ENCODE measurements at regions not wholly inside any gene's neighbourhood (a gene's known extent, or its start where the extent isn't known, plus 50 kb on each side); places are given as distances from the start of the nearest gene placed in this dataset.

- no peak overlapping the region for H3K27ac ChIP-seq
- no peak for DNase-seq
- H3K4me1 ChIP-seq: peaks cover 0 to 16% (median 0%) of the 10 kb centered on the region in 9 donors
- ATAC-seq: no peak
- no peak overlapping the region for H3K4me3 ChIP-seq
- H3K9me3 ChIP-seq: no peaks in the 10 kb centered on the region
- intact Hi-C loops (cut with DNase I): no loop called here
- TF ChIP-seq CTCF (IDR thresholded peaks at IDR 0.05): no peak
- H3K27me3 ChIP-seq: peaks cover 0 to 42% (median 13%) of the 10 kb centered on the region in 7 donors
- WGBS, 2 donors: 48 to 53% methylated on average over 14 of the region's 14 CpGs
- H3K36me3 ChIP-seq: no peaks in the 10 kb centered on the region
These were observed 52.5 kb downstream of the KCNF1 start for GRCh38 chr2:10964052-10964790.

GRCh38 chr2:10965241-10965843 is 53.6 kb downstream of the KCNF1 start:
- Histone ChIP-seq H3K4me1 (peaks cover 0 to 16% (median 0%) of the 10 kb centered on the region in 9 donors), H3K27me3 (peaks cover 0 to 44% (median 13%) of the 10 kb centered on the region in 7 donors), H3K36me3 (no peaks in the 10 kb centered on the region), H3K9me3 (no peaks in the 10 kb centered on the region), H3K27ac (no peak overlapping the region), H3K4me3 (no peak overlapping the region)
- no peak for DNase-seq
- TF ChIP-seq CTCF (IDR thresholded peaks at IDR 0.05): no peak
- intact Hi-C loops (cut with DNase I): no loop called here
- ATAC-seq: no peak
- 93 to 97% methylated on average over 19 of the region's 19 CpGs for WGBS, 2 donors

- Histone ChIP-seq H3K27ac (no peak overlapping the region), H3K4me1 (peaks cover 0 to 16% (median 0%) of the 10 kb centered on the region in 9 donors), H3K36me3 (no peaks in the 10 kb centered on the region), H3K27me3 (peaks cover 0 to 41% (median 18%) of the 10 kb centered on the region in 7 donors), H3K4me3 (no peak overlapping the region), H3K9me3 (no peaks in the 10 kb centered on the region)
- DNase-seq (no peak), ATAC-seq (no peak)
- TF ChIP-seq CTCF (IDR thresholded peaks at IDR 0.05): no peak
- WGBS, 2 donors: 88 to 92% methylated on average over 7 of the region's 7 CpGs
- intact Hi-C loops (cut with DNase I): no loop called here
These were observed 54.3 kb downstream of the KCNF1 start for GRCh38 chr2:10966056-10966455.

GRCh38 chr2:10966741-10967140 is 55.0 kb downstream of the KCNF1 start:
- Histone ChIP-seq H3K9me3 (no peaks in the 10 kb centered on the region), H3K36me3 (no peaks in the 10 kb centered on the region), H3K27ac (no peak overlapping the region), H3K4me3 (no peak overlapping the region), H3K4me1 (peaks cover 0 to 16% (median 0%) of the 10 kb centered on the region in 9 donors), H3K27me3 (peaks cover 0 to 41% (median 22%) of the 10 kb centered on the region in 7 donors)
- no peak for TF ChIP-seq CTCF (IDR thresholded peaks at IDR 0.05)
- intact Hi-C loops (cut with DNase I): no loop called here
- 86 to 88% methylated on average over 13 of the region's 13 CpGs for WGBS, 2 donors
- DNase-seq: no peak
- ATAC-seq: no peak

Measured in heart right ventricle (tissue), 16 donors.